SK-N-SH treated with all-trans-retinoic acid at 6 μM for 48 hours (cell line): ENCODE measurements at regions not wholly inside any gene's neighbourhood (a gene's known extent, or its start where the extent isn't known, plus 50 kb on each side); places are given as distances from the start of the nearest gene placed in this dataset.
A peak's percentile ranks its signal among the peaks of the same experiment; 100 is the strongest.

ENCODE experiments used
- ATAC-seq: fragments of 200-7000 bp; cut with Tn5 transposase; 3 replicates; pipeline ENCODE4 v1.9.1; 2020; ENCODE audit warnings: mild to moderate bottlenecking, moderate library complexity
- ARNTL ChIP-seq: fragments of 450-650 bp; formaldehyde crosslinking; IDR thresholded peaks from 2 replicates; pipeline ENCODE4 v1.5.0; 2020; ENCODE audit warnings: low read depth, mild to moderate bottlenecking, moderate library complexity, borderline replicate concordance
- BACH2 ChIP-seq: fragments of 250-450 bp; sonication (Bioruptor Pico); IDR thresholded peaks from 2 replicates; pipeline ENCODE4 v1.9.0; 2021; ENCODE audit warnings: mild to moderate bottlenecking, borderline replicate concordance
- CREB5 ChIP-seq: fragments of 250-450 bp; sonication (Bioruptor Pico); IDR thresholded peaks from 2 replicates; pipeline ENCODE4 v1.5.1; 2020; ENCODE audit warnings: low read depth, mild to moderate bottlenecking, moderate library complexity
- CSDC2 ChIP-seq: fragments of 250-450 bp; sonication (Bioruptor Pico); IDR thresholded peaks from 2 replicates; pipeline ENCODE4 v1.5.0; 2020; ENCODE audit warnings: mild to moderate bottlenecking, moderate library complexity
- CSRNP3 ChIP-seq: fragments of 250-450 bp; sonication (Bioruptor Pico); IDR thresholded peaks from 2 replicates; pipeline ENCODE4 v1.5.1; 2021; ENCODE audit warnings: mild to moderate bottlenecking, moderate library complexity
- ESRRG ChIP-seq: fragments of 250-450 bp; sonication (Bioruptor Pico); IDR thresholded peaks from 2 replicates; pipeline ENCODE4 v1.6.1; 2021; ENCODE audit warnings: mild to moderate bottlenecking
- GLIS3 ChIP-seq: fragments of 250-450 bp; sonication (Bioruptor Pico); IDR thresholded peaks from 2 replicates; pipeline ENCODE4 v1.5.0; 2020; ENCODE audit warnings: mild to moderate bottlenecking, moderate library complexity
- ISL1 ChIP-seq: fragments of 250-450 bp; sonication (Bioruptor Pico); IDR thresholded peaks from 2 replicates; pipeline ENCODE4 v2.1.2; 2022; ENCODE audit warnings: mild to moderate bottlenecking, moderate library complexity
- OSR1 ChIP-seq: fragments of 250-450 bp; sonication (Bioruptor Pico); IDR thresholded peaks from 2 replicates; pipeline ENCODE4 v1.8.0; 2022; ENCODE audit warnings: moderate library complexity, mild to moderate bottlenecking, inconsistent platforms
- POU6F1 ChIP-seq: fragments of 250-450 bp; sonication (Bioruptor Pico); IDR thresholded peaks from 2 replicates; pipeline ENCODE4 v1.8.0; 2021; ENCODE audit warnings: low read depth, mild to moderate bottlenecking, moderate library complexity, borderline replicate concordance
- PPARA ChIP-seq: fragments of 250-450 bp; sonication (Bioruptor Pico); IDR thresholded peaks from 2 replicates; pipeline ENCODE4 v1.5.0; 2020; ENCODE audit warnings: mild to moderate bottlenecking, borderline replicate concordance
- RARB ChIP-seq: fragments of 250-450 bp; sonication (Bioruptor Pico); IDR thresholded peaks from 2 replicates; pipeline ENCODE4 v1.8.0; 2021; ENCODE audit warnings: mild to moderate bottlenecking, moderate library complexity
- SNAI2 ChIP-seq: fragments of 250-450 bp; sonication (Bioruptor Pico); IDR thresholded peaks from 2 replicates; pipeline ENCODE4 v1.5.0; 2020; ENCODE audit warnings: mild to moderate bottlenecking, moderate library complexity
- TCF4 ChIP-seq: fragments of 250-450 bp; sonication (Bioruptor Pico); IDR thresholded peaks from 2 replicates; pipeline ENCODE4 v1.8.0; 2021; ENCODE audit warnings: mild to moderate bottlenecking, moderate library complexity, borderline replicate concordance
- TOX ChIP-seq: fragments of 250-450 bp; sonication (Bioruptor Pico); IDR thresholded peaks from 2 replicates; pipeline ENCODE4 v1.8.0; 2021; ENCODE audit warnings: mild to moderate bottlenecking, moderate library complexity, borderline replicate concordance
- TSHZ2 ChIP-seq: fragments of 250-450 bp; sonication (Bioruptor Pico); IDR thresholded peaks from 2 replicates; pipeline ENCODE4 v1.5.0; 2020; ENCODE audit warnings: mild to moderate bottlenecking, moderate library complexity
- ZC3H10 ChIP-seq: fragments of 250-450 bp; sonication (Bioruptor Pico); IDR thresholded peaks from 2 replicates; pipeline ENCODE4 v1.5.1; 2021; ENCODE audit warnings: mild to moderate bottlenecking, moderate library complexity
- ZFP3 ChIP-seq: fragments of 250-450 bp; sonication (Bioruptor Pico); IDR thresholded peaks from 2 replicates; pipeline ENCODE4 v1.5.0; 2020; ENCODE audit warnings: mild to moderate bottlenecking, moderate library complexity
- ZFP30 ChIP-seq: fragments of 450-650 bp; formaldehyde crosslinking; IDR thresholded peaks from 2 replicates; pipeline ENCODE4 v1.5.0; 2022; ENCODE audit warnings: mild to moderate bottlenecking, moderate library complexity
- ZNF565 ChIP-seq: fragments of 450-650 bp; formaldehyde crosslinking; conservative IDR thresholded peaks from 2 replicates; pipeline ENCODE4 v1.5.0; 2020; ENCODE audit warnings: low read depth, mild to moderate bottlenecking, moderate library complexity
- ZNF8 ChIP-seq: fragments of 450-650 bp; formaldehyde crosslinking; IDR thresholded peaks from 2 replicates; pipeline ENCODE4 v1.5.0; 2020; ENCODE audit warnings: mild to moderate bottlenecking, moderate library complexity

- peak; percentile 83 for TF ChIP-seq ISL1 (CRISPR knock-in tag)
- TF ChIP-seq CSRNP3 (CRISPR knock-in tag): no peak
- TF ChIP-seq PPARA: no peak
- TF ChIP-seq SNAI2 (CRISPR knock-in tag): no peak
Measured at GRCh38 chr1:79688932-79689331, 682.4 kb upstream of the ADGRL4 start.

GRCh38 chr1:79683420-79683819 is 676.9 kb upstream of the ADGRL4 start:
- TF ChIP-seq ZC3H10 (CRISPR knock-in tag): no peak
- no peak for TF ChIP-seq TOX (CRISPR knock-in tag)
- TF ChIP-seq CREB5: no peak
- no peak for TF ChIP-seq ISL1 (CRISPR knock-in tag)
- no peak for TF ChIP-seq ZFP3 (CRISPR knock-in tag)
- TF ChIP-seq PPARA: no peak
- TF ChIP-seq ARNTL (CRISPR knock-in tag): no peak
- no peak for TF ChIP-seq BACH2
- TF ChIP-seq GLIS3 (CRISPR knock-in tag): no peak
- no peak for TF ChIP-seq TCF4 (CRISPR knock-in tag)
- TF ChIP-seq POU6F1 (CRISPR knock-in tag): no peak
- TF ChIP-seq OSR1 (CRISPR knock-in tag): no peak
- no peak for TF ChIP-seq ESRRG (CRISPR knock-in tag)
- TF ChIP-seq RARB (CRISPR knock-in tag): no peak
- no peak for TF ChIP-seq CSRNP3 (CRISPR knock-in tag)
- no peak for ATAC-seq

More at GRCh38 chr1:79688932-79689331, 682.4 kb upstream of the ADGRL4 start:
- peak; percentile 51; the same call in 1 of the 3 replicates for ATAC-seq

GRCh38 chr1:79682478-79682877 is 675.9 kb upstream of the ADGRL4 start:
- ATAC-seq: no peak
- TF ChIP-seq PPARA: no peak
- TF ChIP-seq ZFP30 (CRISPR knock-in tag): no peak
- TF ChIP-seq ESRRG (CRISPR knock-in tag): no peak
- TF ChIP-seq TCF4 (CRISPR knock-in tag): no peak
- TF ChIP-seq BACH2: no peak
- TF ChIP-seq ZFP3 (CRISPR knock-in tag): no peak
- no peak for TF ChIP-seq RARB (CRISPR knock-in tag)
- TF ChIP-seq TOX (CRISPR knock-in tag): no peak
- TF ChIP-seq TSHZ2: no peak
- TF ChIP-seq CSDC2 (CRISPR knock-in tag): no peak
- no peak for TF ChIP-seq ARNTL (CRISPR knock-in tag)
- TF ChIP-seq, all 23 proteins: peak for 0

- no peak for ATAC-seq
- no peak for TF ChIP-seq ZNF8 (CRISPR knock-in tag)
- TF ChIP-seq ESRRG (CRISPR knock-in tag): no peak
- no peak for TF ChIP-seq PPARA
- no peak for TF ChIP-seq ARNTL (CRISPR knock-in tag)
- TF ChIP-seq ISL1 (CRISPR knock-in tag): no peak
- TF ChIP-seq RARB (CRISPR knock-in tag): no peak
- no peak for TF ChIP-seq ZNF565 (CRISPR knock-in tag)
- no peak for TF ChIP-seq OSR1 (CRISPR knock-in tag)
- TF ChIP-seq CREB5: no peak
- TF ChIP-seq BACH2: no peak
- no peak for TF ChIP-seq TCF4 (CRISPR knock-in tag)
- TF ChIP-seq TOX (CRISPR knock-in tag): no peak
- TF ChIP-seq GLIS3 (CRISPR knock-in tag): no peak
- no peak for TF ChIP-seq SNAI2 (CRISPR knock-in tag)
- no peak for TF ChIP-seq TSHZ2
Measured at GRCh38 chr1:79681382-79681781, 674.9 kb upstream of the ADGRL4 start.
